NT2/D1 (cell line): ENCODE measurements at regions not wholly inside any gene's neighbourhood (a gene's known extent, or its start where the extent isn't known, plus 50 kb on each side); places are given as distances from the start of the nearest gene placed in this dataset.

Source experiments
- YY1 ChIP-seq: IDR thresholded peaks from 2 replicates; pipeline ENCODE4 v1.6.1; 2011; ENCODE audit not compliant: insufficient read length, insufficient read depth
- ZNF274 ChIP-seq: IDR thresholded peaks from 2 replicates; pipeline ENCODE4 v1.6.1; 2011; ENCODE audit warnings: mild to moderate bottlenecking, low read depth, low read length

DNA sequence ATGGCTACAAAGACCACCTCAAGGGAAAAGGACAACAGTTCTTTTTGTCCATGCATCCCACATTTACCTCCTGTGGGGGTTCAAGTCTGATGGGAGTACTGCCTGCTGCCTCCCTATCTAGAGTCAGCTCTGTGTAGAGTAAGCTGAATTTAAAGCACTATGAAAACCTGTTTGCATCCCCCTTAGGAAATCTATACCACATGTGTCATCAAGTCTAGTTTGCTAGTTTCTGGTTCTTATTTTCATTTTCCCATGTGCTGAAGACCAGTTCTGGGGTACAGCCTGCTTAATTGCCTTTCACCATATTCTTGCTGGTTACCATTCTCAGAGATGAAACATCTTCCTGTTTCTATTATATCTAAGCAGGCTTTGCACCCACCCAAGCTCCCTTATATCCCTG lies 470.3 kb downstream of the MBD2 start:
- TF ChIP-seq YY1 (no peak), ZNF274 (no peak)
